K562 (cell line): ENCODE measurements at regions not wholly inside any gene's neighbourhood (a gene's known extent, or its start where the extent isn't known, plus 50 kb on each side); places are given as distances from the start of the nearest gene placed in this dataset.

ENCODE experiments used
- CTCF ChIP-seq, 3 experiments: IDR thresholded peaks in 2 of 3; conservative IDR thresholded peaks in 1 of 3; 2 replicates each; pipeline ENCODE4 v1.5.1; 2011 to 2012; ENCODE audit warnings: low read length in 3 of 3, mild to moderate bottlenecking in 3 of 3, control low read depth in 2 of 3, improper control_type of control experiment in 1 of 3, inconsistent platforms in 1 of 3, low read depth in 1 of 3, mixed read lengths in 1 of 3, moderate library complexity in 1 of 3; ENCODE audit not compliant: insufficient read depth in 2 of 3
- EZH2 ChIP-seq: IDR thresholded peaks from 2 replicates; pipeline ENCODE4 v1.6.1; 2012; ENCODE audit warnings: low read depth, mild to moderate bottlenecking, inconsistent platforms, low read length, borderline replicate concordance
- FOXA1 ChIP-seq: fragments of 450-650 bp; IDR thresholded peaks from 2 replicates; pipeline ENCODE4 v1.6.1; 2016; ENCODE audit warnings: mild to moderate bottlenecking, borderline replicate concordance
- HDAC1 ChIP-seq, 2 experiments: fragments of 450-650 bp; IDR thresholded peaks; 2 replicates each; pipeline ENCODE4 v1.6.1; 2016 to 2017; ENCODE audit warnings: inconsistent platforms in 1 of 2, mild to moderate bottlenecking in 1 of 2, moderate library complexity in 1 of 2
- PHTF2 ChIP-seq: fragments of 250-450 bp; sonication (Bioruptor Pico); IDR thresholded peaks from 2 replicates; pipeline ENCODE4 v1.5.0; 2021; ENCODE audit warnings: mild to moderate bottlenecking
- POLR2G ChIP-seq: fragments of 200-400 bp; formaldehyde crosslinking; IDR thresholded peaks from 2 replicates; pipeline ENCODE4 v1.6.1; 2017; ENCODE audit warnings: low read depth, mild to moderate bottlenecking, antibody characterized with exemption, low read length, moderate library complexity
- TGIF2 ChIP-seq: sonication (generic); formaldehyde crosslinking; IDR thresholded peaks from 2 replicates; pipeline ENCODE4 v1.8.1; 2022; ENCODE audit warnings: mild to moderate bottlenecking, missing genetic modification reagents, moderate library complexity
- ZFX ChIP-seq: sonication (generic); formaldehyde crosslinking; IDR thresholded peaks from 2 replicates; pipeline ENCODE4 v1.8.0; 2022; ENCODE audit warnings: mild to moderate bottlenecking, missing genetic modification reagents, moderate library complexity

GRCh38 chr2:3899536-3900155 lies 196.3 kb downstream of the DCDC2C start:
- no peak for TF ChIP-seq ZFX (CRISPR knock-in tag)
- TF ChIP-seq POLR2G, result no peak
- TF ChIP-seq TGIF2 (CRISPR knock-in tag), result no peak
- no peak for TF ChIP-seq PHTF2 (CRISPR knock-in tag)
- no peak for TF ChIP-seq FOXA1
- no peak for TF ChIP-seq HDAC1 (IDR thresholded peaks at IDR 0.05)
- TF ChIP-seq EZH2, result no peak
- TF ChIP-seq CTCF (IDR thresholded peaks at IDR 0.05 in 2 of 3, conservative IDR thresholded peaks at IDR 0.05 in 1 of 3; ENCODE audit: insufficient read depth in 2 of 3, low read depth in 1 of 3, low read length in 3 of 3), result no peak
